ENCODE measurements at regions not wholly inside any gene's neighbourhood (a gene's known extent, or its start where the extent isn't known, plus 50 kb on each side); places are given as distances from the start of the nearest gene placed in this dataset.

DNA sequence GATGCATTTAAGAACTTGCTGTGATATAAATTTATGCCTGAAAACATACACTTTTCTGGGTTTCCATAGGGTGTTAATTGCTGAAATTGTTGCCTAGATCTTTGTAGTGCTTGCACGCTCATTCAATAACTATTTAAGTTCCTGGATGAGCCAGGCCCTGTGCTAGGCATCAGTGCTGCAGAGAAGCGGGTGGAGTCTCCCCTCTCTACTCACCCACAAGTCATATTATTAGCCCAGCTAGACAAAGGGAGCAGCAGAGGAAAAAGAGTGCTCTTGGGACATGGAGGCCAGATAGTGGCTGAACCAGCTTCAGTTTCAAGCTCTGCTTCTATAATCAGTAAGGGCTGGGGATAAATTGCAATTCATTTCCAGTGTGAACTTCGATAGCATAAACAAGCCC lies 329.1 kb downstream of the TFAP2B start:
- no peak for TF ChIP-seq POLR2A (IDR thresholded peaks at IDR 0.05; ENCODE audit: extremely low read depth, insufficient read length)
- TF ChIP-seq, protein P1, sequence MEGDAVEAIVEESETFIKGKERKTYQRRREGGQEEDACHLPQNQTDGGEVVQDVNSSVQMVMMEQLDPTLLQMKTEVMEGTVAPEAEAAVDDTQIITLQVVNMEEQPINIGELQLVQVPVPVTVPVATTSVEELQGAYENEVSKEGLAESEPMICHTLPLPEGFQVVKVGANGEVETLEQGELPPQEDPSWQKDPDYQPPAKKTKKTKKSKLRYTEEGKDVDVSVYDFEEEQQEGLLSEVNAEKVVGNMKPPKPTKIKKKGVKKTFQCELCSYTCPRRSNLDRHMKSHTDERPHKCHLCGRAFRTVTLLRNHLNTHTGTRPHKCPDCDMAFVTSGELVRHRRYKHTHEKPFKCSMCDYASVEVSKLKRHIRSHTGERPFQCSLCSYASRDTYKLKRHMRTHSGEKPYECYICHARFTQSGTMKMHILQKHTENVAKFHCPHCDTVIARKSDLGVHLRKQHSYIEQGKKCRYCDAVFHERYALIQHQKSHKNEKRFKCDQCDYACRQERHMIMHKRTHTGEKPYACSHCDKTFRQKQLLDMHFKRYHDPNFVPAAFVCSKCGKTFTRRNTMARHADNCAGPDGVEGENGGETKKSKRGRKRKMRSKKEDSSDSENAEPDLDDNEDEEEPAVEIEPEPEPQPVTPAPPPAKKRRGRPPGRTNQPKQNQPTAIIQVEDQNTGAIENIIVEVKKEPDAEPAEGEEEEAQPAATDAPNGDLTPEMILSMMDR (IDR thresholded peaks at IDR 0.05; ENCODE audit: low read depth, low read length) = no peak
